A549 (cell line): ENCODE measurements at regions not wholly inside any gene's neighbourhood (a gene's known extent, or its start where the extent isn't known, plus 50 kb on each side); places are given as distances from the start of the nearest gene placed in this dataset.

ENCODE experiments used
- ATAC-seq, 2 experiments: fragments of 200-7000 bp in 1 of 2; fragments of >200 bp in 1 of 2; cut with Nextera tagmentation in 1 of 2; cut with Tn5 transposase in 1 of 2; 3 replicates each; pipeline versions ENCODE4 v1.8.0 to v1.9.1; 2018 to 2020; ENCODE audit warnings: mild to moderate bottlenecking in 1 of 2, moderate library complexity in 1 of 2
- CTCF ChIA-PET: fragments of 300-600 bp; sonication (Branson Sonifier 250); formaldehyde crosslinking; extraction: SDS; loops from one replicate; lab custom pipeline; 2021; ENCODE audit warnings: antibody characterized with exemption, inconsistent platforms; lab: Yijun Ruan, JAX
- POLR2A ChIA-PET: fragments of 350-600 bp; formaldehyde crosslinking; extraction: SDS; loops from one replicate; lab custom pipeline; 2021; ENCODE audit warnings: antibody characterized with exemption, inconsistent platforms; lab: Yijun Ruan, JAX
- DNase-seq, 2 experiments: peaks; one replicate each; pipeline versions ENCODE4 v3.0.0 to v3.0.0-alpha.2; 2011 to 2016; ENCODE audit warnings: low read depth in 1 of 2, low spot score in 1 of 2
- FAIRE-seq: peaks from 2 replicates; lab custom pipeline; 2011; peaks lifted over from hg19 to GRCh38; lab: Jason Lieb, UNC
- H3K27ac ChIP-seq, 2 experiments: fragments of >200 bp; sonication (Bioruptor Twin); formaldehyde crosslinking; 3 replicates each; pipeline ENCODE4 v1.5.1; 2016 to 2017
- H3K4me1 ChIP-seq: fragments of >200 bp; sonication (Bioruptor Twin); formaldehyde crosslinking; 3 replicates; pipeline ENCODE4 v1.6.1; 2016
- H3K4me2 ChIP-seq: fragments of >200 bp; sonication (Bioruptor Twin); formaldehyde crosslinking; 3 replicates; pipeline ENCODE4 v1.6.1; 2016
- H3K4me3 ChIP-seq: fragments of >200 bp; sonication (Bioruptor Twin); formaldehyde crosslinking; 3 replicates; pipeline ENCODE4 v1.5.1; 2016
- H3K9me3 ChIP-seq: fragments of >200 bp; sonication (Bioruptor Twin); formaldehyde crosslinking; 3 replicates; pipeline ENCODE4 v1.6.1; 2016
- CEBPB ChIP-seq, 2 experiments: fragments of >200 bp in 1 of 2; sonication (Bioruptor Twin) in 1 of 2; formaldehyde crosslinking in 1 of 2; IDR thresholded peaks; 2 replicates each; pipeline ENCODE4 v1.6.1; 2012 to 2016
- CHD2 ChIP-seq: fragments of 150-350 bp; IDR thresholded peaks from 2 replicates; pipeline ENCODE4 v1.6.1; 2014; ENCODE audit warnings: low read length; ENCODE audit not compliant: partially characterized antibody
- CTCF ChIP-seq: fragments of >200 bp; sonication (Bioruptor Twin); formaldehyde crosslinking; IDR thresholded peaks from 3 replicates; pipeline ENCODE4 v1.5.1; 2016
- E2F6 ChIP-seq: IDR thresholded peaks from 2 replicates; pipeline ENCODE4 v1.6.1; 2012; ENCODE audit warnings: low read depth, borderline replicate concordance
- EHF ChIP-seq: fragments of 250-450 bp; sonication (Bioruptor Pico); IDR thresholded peaks from 2 replicates; pipeline ENCODE4 v1.5.0; 2020; ENCODE audit warnings: mild to moderate bottlenecking
- EHMT2 ChIP-seq: fragments of 200-600 bp; sonication (generic); IDR thresholded peaks from 2 replicates; pipeline ENCODE4 v1.6.1; 2016; ENCODE audit warnings: antibody characterized with exemption, low read depth, mild to moderate bottlenecking, moderate library complexity
- EP300 ChIP-seq, 2 experiments: fragments of >200 bp; sonication (Bioruptor Twin); formaldehyde crosslinking; IDR thresholded peaks; 2 replicates in 1 of 2; 3 replicates in 1 of 2; pipeline ENCODE4 v1.6.1; 2016 to 2017
- ESRRA ChIP-seq: fragments of 150-350 bp; IDR thresholded peaks from 2 replicates; pipeline ENCODE4 v1.6.1; 2014; ENCODE audit warnings: mild to moderate bottlenecking, low read length, borderline replicate concordance
- FOSL2 ChIP-seq, 2 experiments: fragments of 450-650 bp in 1 of 2; fragments of >200 bp in 1 of 2; sonication (Bioruptor Twin) in 1 of 2; formaldehyde crosslinking; IDR thresholded peaks; 2 replicates each; pipeline versions ENCODE4 v1.5.0 to v1.6.1; 2016 to 2020; ENCODE audit warnings: mild to moderate bottlenecking in 1 of 2, moderate library complexity in 1 of 2
- FOXS1 ChIP-seq: fragments of 250-450 bp; sonication (Bioruptor Pico); IDR thresholded peaks from 2 replicates; pipeline ENCODE4 v1.5.0; 2020; ENCODE audit warnings: mild to moderate bottlenecking, moderate library complexity
- GATA3 ChIP-seq: IDR thresholded peaks from 2 replicates; pipeline ENCODE4 v1.6.1; 2012; ENCODE audit warnings: borderline replicate concordance
- HDAC2 ChIP-seq: fragments of 200-600 bp; sonication (generic); IDR thresholded peaks from 2 replicates; pipeline ENCODE4 v1.6.1; 2016
- HOXA7 ChIP-seq: fragments of 250-450 bp; sonication (Bioruptor Pico); IDR thresholded peaks from 2 replicates; pipeline ENCODE4 v1.5.0; 2020; ENCODE audit warnings: mild to moderate bottlenecking, moderate library complexity
- HOXB5 ChIP-seq: fragments of 250-450 bp; sonication (Bioruptor Pico); IDR thresholded peaks from 2 replicates; pipeline ENCODE4 v1.5.0; 2020; ENCODE audit warnings: mild to moderate bottlenecking, moderate library complexity
- JUN ChIP-seq, 2 experiments: fragments of >200 bp; sonication (Bioruptor Twin); formaldehyde crosslinking; IDR thresholded peaks; 2 replicates in 1 of 2; 3 replicates in 1 of 2; pipeline ENCODE4 v1.6.1; 2016 to 2017
- KDM1A ChIP-seq: fragments of 200-600 bp; sonication (generic); IDR thresholded peaks from 2 replicates; pipeline ENCODE4 v1.6.1; 2016; ENCODE audit warnings: low read depth, mild to moderate bottlenecking
- MAX ChIP-seq: IDR thresholded peaks from 2 replicates; pipeline ENCODE4 v1.6.1; 2012
- MAZ ChIP-seq: fragments of 150-350 bp; IDR thresholded peaks from 2 replicates; pipeline ENCODE4 v1.6.1; 2014; ENCODE audit warnings: antibody characterized with exemption, low read depth, low read length, borderline replicate concordance
- MYC ChIP-seq: IDR thresholded peaks from 2 replicates; pipeline ENCODE4 v1.6.1; 2012; ENCODE audit warnings: mild to moderate bottlenecking, inconsistent platforms, low read length, improper control_type of control experiment, borderline replicate concordance
- NFE2L2 ChIP-seq: fragments of 150-350 bp; conservative IDR thresholded peaks from 2 replicates; pipeline ENCODE4 v1.6.1; 2014; ENCODE audit warnings: low read length
- NPAS2 ChIP-seq: fragments of 250-450 bp; sonication (Bioruptor Pico); IDR thresholded peaks from 2 replicates; pipeline ENCODE4 v1.8.0; 2022; ENCODE audit warnings: mild to moderate bottlenecking, moderate library complexity, borderline replicate concordance
- NR3C1 ChIP-seq: fragments of >200 bp; sonication (Bioruptor Twin); formaldehyde crosslinking; IDR thresholded peaks from 3 replicates; pipeline ENCODE4 v1.6.1; 2017
- PHF8 ChIP-seq: fragments of 200-600 bp; sonication (generic); IDR thresholded peaks from 2 replicates; pipeline ENCODE4 v1.6.1; 2016; ENCODE audit warnings: low read depth, mild to moderate bottlenecking, antibody characterized with exemption, moderate library complexity, borderline replicate concordance
- RAD21 ChIP-seq, 2 experiments: fragments of >200 bp in 1 of 2; sonication (Bioruptor Twin) in 1 of 2; formaldehyde crosslinking in 1 of 2; IDR thresholded peaks in 1 of 2; conservative IDR thresholded peaks in 1 of 2; 2 replicates in 1 of 2; 3 replicates in 1 of 2; pipeline ENCODE4 v1.6.1; 2012 to 2018; ENCODE audit warnings: inconsistent platforms in 1 of 2
- RCOR1 ChIP-seq: fragments of 150-350 bp; IDR thresholded peaks from 2 replicates; pipeline ENCODE4 v1.6.1; 2014; ENCODE audit warnings: antibody characterized with exemption, low read length, low read depth
- RNF2 ChIP-seq: fragments of 200-600 bp; sonication (generic); IDR thresholded peaks from 2 replicates; pipeline ENCODE4 v1.6.1; 2016; ENCODE audit warnings: low read depth, mild to moderate bottlenecking, antibody characterized with exemption, moderate library complexity, borderline replicate concordance
- SMC3 ChIP-seq: fragments of >200 bp; sonication (Bioruptor Twin); formaldehyde crosslinking; IDR thresholded peaks from 3 replicates; pipeline ENCODE4 v1.6.1; 2018; ENCODE audit warnings: inconsistent platforms
- TP53 ChIP-seq: fragments of 250-450 bp; sonication (Bioruptor Pico); IDR thresholded peaks from 2 replicates; pipeline ENCODE4 v1.5.0; 2021; ENCODE audit warnings: mild to moderate bottlenecking, moderate library complexity
- ZNF302 ChIP-seq: fragments of 250-450 bp; sonication (Bioruptor Pico); IDR thresholded peaks from 2 replicates; pipeline ENCODE4 v1.9.0; 2021; ENCODE audit warnings: inconsistent platforms, mild to moderate bottlenecking, moderate library complexity
- ZSCAN20 ChIP-seq: fragments of 250-450 bp; sonication (Bioruptor Pico); IDR thresholded peaks from 2 replicates; pipeline ENCODE4 v1.8.0; 2022; ENCODE audit warnings: mild to moderate bottlenecking, moderate library complexity
- WGBS: methylation state at CpG from one replicate; pipeline ENCODE4 v1.1.6; 2017; ENCODE audit errors: missing lambda C conversion rate; 5-methylcytosine and 5-hydroxymethylcytosine counted together

GRCh38 chr21:27062443-27062842, 95.6 kb upstream of the ADAMTS5 start:
- no peak overlapping the region for H3K27ac ChIP-seq
- H3K4me3 ChIP-seq: no peak overlapping the region
- 0% methylated on average over 1 of the region's 1 CpG for WGBS
- no peaks in the 10 kb centered on the region for H3K4me1 ChIP-seq
- FAIRE-seq (no peak), ATAC-seq (no peak), DNase-seq (no peak)
- no peak for TF ChIP-seq RCOR1
- no peak for TF ChIP-seq NR3C1
- TF ChIP-seq GATA3: no peak
- no peak for TF ChIP-seq NPAS2
- TF ChIP-seq ZNF302 (CRISPR knock-in tag): no peak
- TF ChIP-seq MAZ: no peak
- TF ChIP-seq TP53: no peak
- no peak for TF ChIP-seq EHF (CRISPR knock-in tag)
- no peak for TF ChIP-seq HOXA7
- TF ChIP-seq ZSCAN20 (CRISPR knock-in tag): no peak
- ChIA-PET POLR2A (no interaction called here), CTCF (interaction anchor here (0.6 kb wide), 1 partner anchor 36 kb away, joined by 3 read pairs; no protein-coding TSS in a partner anchor)
- no peaks in the 10 kb centered on the region for H3K9me3 ChIP-seq
- H3K4me2 ChIP-seq: no peak overlapping the region

- H3K9me3 ChIP-seq: no peaks in the 10 kb centered on the region
- no peak overlapping the region for H3K4me2 ChIP-seq
- no peak for ATAC-seq
- H3K4me3 ChIP-seq: no peak overlapping the region
- FAIRE-seq: no peak
- CTCF ChIA-PET: no interaction called here
- POLR2A ChIA-PET: no interaction called here
- no peak overlapping the region for H3K27ac ChIP-seq
- H3K4me1 ChIP-seq: no peaks in the 10 kb centered on the region
- no peak for DNase-seq
- TF ChIP-seq ESRRA: no peak
- no peak for TF ChIP-seq JUN (IDR thresholded peaks at IDR 0.05)
- TF ChIP-seq FOSL2 (IDR thresholded peaks at IDR 0.05): no peak
- no peak for TF ChIP-seq FOSL2 (CRISPR knock-in tag; IDR thresholded peaks at IDR 0.05)
- no peak for TF ChIP-seq EHMT2
- no peak for TF ChIP-seq E2F6
- no peak for TF ChIP-seq ZSCAN20 (CRISPR knock-in tag)
- TF ChIP-seq RAD21 (conservative IDR thresholded peaks at IDR 0.05 in 1 of 2, IDR thresholded peaks at IDR 0.05 in 1 of 2): no peak
- TF ChIP-seq NFE2L2: no peak
- no peak for TF ChIP-seq CTCF
- no peak for TF ChIP-seq PHF8
- TF ChIP-seq EP300 (IDR thresholded peaks at IDR 0.05): no peak
- no peak for TF ChIP-seq KDM1A
- no peak for TF ChIP-seq MAX
- no peak for TF ChIP-seq CHD2
- no peak for TF ChIP-seq SMC3
Observed at GRCh38 chr21:27061770-27062169, 94.9 kb upstream of the ADAMTS5 start.

GRCh38 chr21:27060190-27060589, 93.3 kb upstream of the ADAMTS5 start:
- Histone ChIP-seq H3K4me1 (no peaks in the 10 kb centered on the region), H3K27ac (no peak overlapping the region), H3K9me3 (no peaks in the 10 kb centered on the region), H3K4me3 (no peak overlapping the region), H3K4me2 (no peak overlapping the region)
- ATAC-seq (no peak), FAIRE-seq (no peak), DNase-seq (no peak)
- ChIA-PET CTCF (no interaction called here), POLR2A (no interaction called here)
- 27% methylated on average over 2 of the region's 2 CpGs for WGBS
- no peak for TF ChIP-seq ZNF302 (CRISPR knock-in tag)
- no peak for TF ChIP-seq JUN (IDR thresholded peaks at IDR 0.05)
- TF ChIP-seq HOXB5: no peak
- TF ChIP-seq NR3C1: no peak
- no peak for TF ChIP-seq CEBPB (IDR thresholded peaks at IDR 0.05)
- no peak for TF ChIP-seq NPAS2
- TF ChIP-seq CTCF: no peak
- TF ChIP-seq HDAC2: no peak
- TF ChIP-seq MYC: no peak
- TF ChIP-seq RNF2: no peak
- TF ChIP-seq FOXS1 (CRISPR knock-in tag): no peak
